Ecto neural progenitor cell (in vitro differentiated cells): ENCODE measurements at regions not wholly inside any gene's neighbourhood (a gene's known extent, or its start where the extent isn't known, plus 50 kb on each side); places are given as distances from the start of the nearest gene placed in this dataset.

ENCODE experiments used
- DNase-seq: peaks from one replicate; pipeline ENCODE4 v3.0.0-alpha.2; 2018; ENCODE audit warnings: low spot score

DNA sequence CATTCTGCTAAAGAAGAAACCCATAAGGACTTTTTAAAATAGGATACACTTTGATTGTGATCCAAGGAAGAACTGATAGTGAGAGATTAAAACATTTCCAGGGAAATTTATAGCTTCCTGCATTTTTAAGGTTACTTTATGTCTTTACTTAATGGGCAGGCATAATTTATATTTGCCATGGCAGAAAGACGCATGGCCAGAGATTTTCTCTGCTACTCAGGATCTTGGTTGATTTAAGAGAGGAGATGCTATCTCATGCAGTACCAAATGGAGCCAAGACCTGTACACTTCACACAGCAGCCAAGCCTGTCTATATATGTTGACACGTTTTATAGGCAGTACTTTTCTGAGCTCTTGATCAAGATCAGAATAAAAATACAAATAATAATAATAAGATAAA lies 60.9 kb upstream of the NT5C1B start:
- DNase-seq = no peak

DNA sequence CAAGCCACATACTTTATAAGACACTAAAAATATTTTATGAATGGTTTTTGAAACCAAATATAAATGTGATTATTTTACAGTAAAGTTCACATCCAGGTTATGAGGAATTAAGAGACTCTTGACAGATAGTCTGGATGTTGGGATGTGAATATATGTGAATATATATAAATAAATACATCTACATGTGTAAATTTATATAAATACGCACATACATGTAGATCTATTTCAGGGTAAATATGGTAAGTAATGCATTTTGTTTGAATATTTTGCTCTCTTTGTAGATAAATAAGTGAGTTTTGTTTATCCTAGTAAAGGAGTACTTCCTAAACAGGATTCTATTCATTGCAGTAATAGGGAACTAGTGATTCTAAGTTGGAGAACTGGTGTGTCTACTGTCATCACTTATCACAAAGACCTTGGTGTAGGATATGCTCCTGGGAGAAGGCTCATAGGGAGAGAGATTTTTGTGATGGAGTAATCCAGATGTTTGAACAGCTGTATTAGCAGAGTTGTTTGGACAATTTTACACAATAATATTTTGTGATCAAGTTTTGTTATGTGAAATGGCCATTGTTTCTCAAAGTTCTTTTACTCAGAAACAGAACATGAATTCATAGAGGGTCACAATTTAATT lies 60.2 kb upstream of the NT5C1B start:
- DNase-seq = no peak

DNA sequence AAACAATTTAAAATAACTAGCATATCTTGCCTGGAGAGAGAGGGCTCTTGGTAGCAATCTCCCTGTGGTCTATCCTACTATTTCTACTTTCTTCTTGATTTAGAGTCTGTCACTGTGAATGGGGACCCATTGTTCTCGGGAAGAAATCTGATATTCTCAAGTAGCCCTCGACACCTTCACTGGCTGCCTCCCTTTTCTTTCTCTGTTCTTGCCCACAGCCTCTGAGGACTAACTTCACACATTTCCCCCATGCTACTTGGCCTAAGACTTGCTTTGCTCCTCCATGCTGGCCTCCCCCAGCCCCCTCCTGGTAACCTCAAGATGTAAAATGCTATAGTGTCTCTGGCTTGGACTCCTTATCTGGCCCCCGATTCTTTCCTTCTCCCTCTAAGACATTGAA lies 58.8 kb upstream of the NT5C1B start:
- no peak for DNase-seq

DNA sequence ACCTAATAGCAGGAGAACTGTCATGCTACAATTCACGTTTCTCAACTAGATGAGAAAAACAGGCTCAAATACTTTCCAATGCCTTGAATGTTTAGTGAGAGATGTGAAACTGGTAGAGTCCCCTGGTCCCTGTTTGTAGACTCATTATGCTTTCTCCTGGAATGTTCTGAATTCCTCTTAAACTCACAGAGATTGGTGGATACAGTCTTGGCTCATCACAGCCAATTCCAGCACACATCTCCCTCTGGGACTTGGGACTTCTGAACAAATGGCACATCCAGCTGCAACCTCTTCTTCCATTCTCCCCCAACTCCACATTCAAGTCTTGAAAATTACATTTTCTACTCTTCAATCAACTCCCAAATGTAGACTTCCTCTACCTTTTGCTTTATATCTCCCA lies 58.4 kb upstream of the NT5C1B start:
- no peak for DNase-seq

DNA sequence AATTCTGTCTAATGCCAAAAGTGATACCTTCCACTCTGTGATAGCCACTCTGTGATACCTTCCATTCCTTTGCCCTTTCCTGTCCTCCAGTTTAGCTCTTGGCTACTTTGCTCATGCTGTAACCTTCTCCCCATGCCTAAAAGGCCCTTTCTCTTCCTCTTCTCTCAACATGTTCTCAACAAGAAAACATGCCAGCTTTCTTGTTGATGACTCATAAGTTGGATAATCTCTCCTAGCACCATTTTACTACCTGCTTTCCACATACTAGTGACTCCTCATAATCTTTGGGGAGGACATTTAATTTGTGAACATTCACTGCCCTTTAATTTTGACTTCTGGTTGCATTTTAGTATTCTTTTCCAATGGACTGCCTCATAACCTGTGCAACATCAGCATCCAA lies 55.9 kb upstream of the NT5C1B start:
- DNase-seq = no peak

DNA sequence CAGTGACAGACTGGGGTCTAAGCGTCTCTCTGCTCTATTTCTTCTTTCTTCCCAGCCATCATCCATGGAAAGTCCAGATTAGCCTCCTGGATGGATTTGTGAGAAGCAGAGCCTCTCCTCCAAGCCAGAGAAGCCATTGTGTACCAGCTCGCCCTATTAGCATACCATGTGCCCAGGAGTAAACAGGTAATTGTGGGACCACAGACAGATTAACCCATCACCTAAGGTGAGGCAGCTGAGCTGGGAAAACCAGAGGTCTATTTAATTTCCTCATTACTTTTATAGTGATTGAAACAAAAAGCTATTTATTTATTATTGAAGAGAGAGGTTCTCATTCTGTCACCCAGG lies 54.7 kb upstream of the NT5C1B start:
- DNase-seq = no peak

DNA sequence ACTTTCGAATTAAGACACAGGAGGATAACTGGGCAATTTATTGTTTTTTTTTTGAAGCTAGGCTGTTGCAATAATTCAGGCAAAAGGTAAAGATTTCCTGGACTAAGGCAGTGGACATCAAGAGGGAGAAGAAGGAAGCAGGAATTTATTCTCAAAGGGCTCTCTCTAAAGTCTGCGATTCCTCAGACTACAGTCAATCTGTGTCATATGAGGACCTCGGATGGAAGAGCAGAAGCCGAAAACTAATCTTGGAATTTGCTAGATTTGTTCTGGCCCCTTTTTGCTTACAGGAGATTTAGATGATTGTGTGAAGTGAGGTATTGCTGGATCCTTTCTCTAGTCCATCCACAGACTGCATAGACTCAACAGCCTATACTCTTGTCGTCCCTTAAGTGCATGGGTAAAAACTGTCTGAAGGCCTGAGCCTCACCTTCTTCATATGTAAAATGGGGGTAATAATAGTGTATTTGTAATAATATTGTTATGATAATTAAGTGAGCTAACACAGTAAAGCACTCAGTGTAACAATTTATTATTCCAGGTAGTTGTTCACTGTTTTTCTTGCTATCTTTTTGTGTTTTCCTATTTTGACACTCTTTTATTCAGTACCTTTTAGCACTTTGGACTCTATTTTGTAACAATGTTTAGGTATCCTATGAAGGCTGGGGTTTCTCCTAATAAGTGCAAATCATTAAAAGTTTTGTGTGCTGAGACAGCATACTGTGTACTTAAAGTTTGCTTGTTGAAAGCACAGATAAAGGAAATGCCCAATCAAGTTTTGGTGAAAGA lies 54.2 kb upstream of the NT5C1B start:
- no peak for DNase-seq

DNA sequence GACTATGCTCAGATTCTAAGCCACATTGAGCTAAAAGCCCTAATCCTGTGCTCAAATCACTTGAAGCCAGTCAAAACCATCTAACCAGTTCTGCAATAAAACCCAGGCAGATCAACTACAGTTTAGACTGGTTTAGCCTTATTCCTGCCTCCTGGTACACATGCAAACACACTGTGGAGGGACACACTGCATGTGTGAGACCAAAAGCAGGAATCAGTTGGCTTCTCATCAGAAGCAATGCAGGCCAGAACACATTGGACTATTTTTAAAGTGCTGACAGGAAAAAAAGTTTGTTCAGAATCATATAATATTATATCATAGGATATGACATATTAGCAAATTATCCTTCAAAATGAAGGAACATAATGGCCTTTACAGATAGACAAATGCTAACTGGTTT lies 52.5 kb upstream of the NT5C1B start:
- DNase-seq = no peak

DNA sequence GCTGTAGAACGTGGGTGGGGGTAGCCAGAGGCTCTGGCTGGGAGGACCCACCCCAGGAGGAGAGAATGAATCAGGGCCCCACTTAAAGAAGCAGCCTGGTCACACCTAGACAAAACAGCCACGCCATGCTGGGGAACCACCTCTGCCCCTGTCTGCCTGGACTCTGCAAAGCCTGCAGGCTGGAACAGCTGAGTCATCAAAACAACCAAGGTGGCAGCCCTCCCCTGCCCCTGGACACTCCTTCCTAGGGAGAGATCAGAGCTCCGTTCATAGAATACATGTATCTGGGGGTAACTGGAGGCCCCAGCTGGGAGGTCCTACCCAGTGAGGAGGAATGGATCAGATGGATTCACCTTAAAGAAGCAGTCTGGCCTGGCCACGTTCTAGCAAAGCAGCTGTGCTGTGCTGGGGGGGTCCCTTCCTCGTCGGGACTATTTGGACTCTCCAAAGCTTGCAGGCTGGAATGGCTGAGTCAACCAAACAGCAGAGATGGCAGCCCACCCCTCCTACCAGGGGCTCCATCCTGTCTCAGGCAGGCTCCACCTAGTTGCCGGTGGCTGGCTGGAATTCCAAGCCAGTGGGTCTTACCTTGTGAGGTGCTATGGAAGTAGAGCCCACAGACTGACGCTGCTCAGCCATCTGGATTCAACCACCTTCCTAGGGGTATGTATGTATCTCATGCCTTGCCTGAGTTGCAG lies 50.5 kb upstream of the NT5C1B start:
- no peak for DNase-seq
